HG03378 (cell line): ENCODE measurements at regions not wholly inside any gene's neighbourhood (a gene's known extent, or its start where the extent isn't known, plus 50 kb on each side); places are given as distances from the start of the nearest gene placed in this dataset.
"Not testable (repeated sequence)": the region's sequence is repeated elsewhere in the genome, so short reads cannot be mapped to it uniquely, and the experiment has no call there.

ENCODE experiments used
- ATAC-seq: cut with Tn5 transposase; IDR thresholded peaks from one replicate; pipeline ENCODE4 v1.9.1; 2021; ENCODE audit warnings: mild to moderate bottlenecking, moderate library complexity; ENCODE audit not compliant: unreplicated experiment

DNA sequence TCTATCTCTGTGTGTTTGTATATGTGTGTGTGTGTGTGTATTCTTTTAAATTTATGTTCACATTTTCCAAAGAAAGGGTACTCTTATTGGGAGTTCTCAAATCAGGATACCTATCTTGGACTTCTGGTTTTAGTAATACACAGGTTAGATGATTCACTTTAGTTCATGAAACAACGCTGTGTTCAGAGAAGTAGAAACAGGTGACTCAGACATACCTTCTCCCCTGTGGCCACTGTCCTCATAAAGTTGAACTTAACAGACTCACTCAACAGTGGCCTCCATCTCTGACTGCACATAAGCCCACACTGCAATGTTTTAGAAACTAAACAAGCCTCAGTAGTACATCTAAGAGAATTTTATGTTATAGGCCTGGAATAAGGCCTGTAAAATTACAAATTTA is 566.6 kb upstream of the VRK2 start:
- no peak for ATAC-seq

DNA sequence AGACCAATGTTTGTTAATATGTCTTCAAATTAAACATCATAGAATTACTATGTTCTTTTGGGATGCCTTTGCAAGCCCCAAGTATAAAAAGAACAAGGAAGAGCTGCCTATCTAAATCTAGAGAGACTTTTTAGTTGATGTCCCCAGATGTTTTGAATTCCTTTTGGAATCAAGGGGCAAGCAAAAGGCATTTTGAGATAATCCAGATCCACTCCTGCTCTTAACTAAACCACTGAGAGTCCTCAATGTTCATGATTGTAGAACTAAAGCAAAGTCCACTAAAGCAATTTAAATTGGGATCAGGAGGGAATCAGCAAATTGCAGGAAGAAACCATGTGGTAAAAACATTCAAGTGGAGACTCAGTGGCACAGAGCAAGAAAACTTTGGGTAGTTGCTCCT is 558.5 kb upstream of the VRK2 start:
- no peak for ATAC-seq

DNA sequence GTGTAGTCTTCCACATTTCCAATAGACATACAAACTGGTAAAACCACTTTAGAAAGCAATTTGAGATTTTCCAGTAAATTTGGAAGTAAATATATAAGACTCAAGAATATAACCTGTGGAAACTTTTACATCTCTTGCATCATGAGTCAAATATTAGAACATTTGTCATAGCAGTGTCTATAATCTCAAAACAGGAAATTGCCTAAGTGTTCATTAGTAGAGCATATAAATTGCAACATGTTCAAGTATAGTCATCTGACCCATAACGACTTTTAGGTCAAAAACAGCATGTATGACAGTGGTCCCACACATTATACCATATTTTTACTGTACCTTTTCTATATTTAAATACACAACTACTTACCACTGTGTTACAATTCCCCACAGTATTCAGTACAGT is 555.9 kb upstream of the VRK2 start:
- ATAC-seq: no peak

DNA sequence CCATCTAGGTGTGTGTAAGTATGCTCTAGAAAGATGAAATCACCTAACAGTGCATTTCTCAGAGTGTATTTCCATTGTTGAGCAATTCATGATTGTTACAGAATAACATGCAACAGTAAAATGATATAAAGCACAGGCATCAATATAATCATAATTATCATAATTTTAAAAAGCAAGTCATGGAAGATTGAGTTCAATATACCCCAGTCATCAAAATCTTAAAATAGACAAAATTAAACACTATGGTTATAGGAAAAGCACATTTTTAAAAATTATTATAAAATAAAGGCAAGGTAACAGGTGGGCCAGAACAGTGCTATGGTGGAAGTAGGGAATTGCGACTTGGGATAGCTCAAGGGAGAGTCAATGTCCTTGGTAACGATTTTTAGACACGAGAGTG is 555.4 kb upstream of the VRK2 start:
- no peak for ATAC-seq

DNA sequence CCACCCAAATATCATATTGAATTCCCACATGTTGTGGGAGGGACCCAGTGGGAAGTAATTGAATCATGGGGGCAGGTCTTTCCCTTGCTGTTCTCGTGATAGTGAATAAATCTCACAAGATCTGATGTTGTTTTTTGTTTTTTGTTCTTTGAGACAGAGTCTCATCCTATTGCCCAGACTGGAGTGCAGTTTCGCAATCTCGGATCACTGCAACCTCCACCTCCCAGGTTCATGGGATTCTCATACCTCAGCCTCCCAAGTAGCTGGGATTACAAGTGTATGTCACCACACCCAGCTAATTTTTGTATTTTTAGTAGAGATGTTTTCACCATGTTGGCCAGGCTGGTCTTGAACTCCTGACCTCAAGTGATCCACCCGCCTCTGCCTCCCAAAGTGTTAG is 552.6 kb upstream of the VRK2 start:
- not testable (repeated sequence) for ATAC-seq

DNA sequence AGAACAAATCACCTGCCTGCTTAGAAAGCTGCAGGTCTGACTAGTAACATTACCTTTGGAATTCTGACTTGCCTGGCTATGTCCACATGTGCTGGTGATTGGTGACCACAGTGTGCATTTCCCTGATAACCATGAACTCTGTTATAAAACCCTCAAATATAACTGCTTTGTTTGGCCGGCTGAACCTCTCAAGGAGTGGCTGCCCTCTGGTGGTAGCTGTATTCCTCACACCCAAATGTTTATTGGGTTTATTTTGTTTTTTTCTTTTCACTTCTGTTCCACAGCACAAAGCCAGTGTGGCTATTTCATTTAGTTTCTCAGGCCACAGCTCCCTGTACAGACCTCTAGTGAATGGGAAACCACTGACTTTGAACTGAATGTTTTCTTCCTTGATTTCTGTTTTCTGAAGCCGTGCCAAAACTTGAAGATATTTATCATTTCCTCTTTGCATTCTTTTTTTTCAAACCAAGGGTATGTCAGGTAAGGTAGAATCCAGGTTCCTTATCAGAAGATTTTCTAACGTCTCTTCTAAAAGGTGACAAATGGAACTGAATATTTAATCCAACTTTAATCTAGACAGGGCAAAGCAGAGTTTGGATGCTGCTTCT is 549.0 kb upstream of the VRK2 start:
- peak; percentile 77 for ATAC-seq

DNA sequence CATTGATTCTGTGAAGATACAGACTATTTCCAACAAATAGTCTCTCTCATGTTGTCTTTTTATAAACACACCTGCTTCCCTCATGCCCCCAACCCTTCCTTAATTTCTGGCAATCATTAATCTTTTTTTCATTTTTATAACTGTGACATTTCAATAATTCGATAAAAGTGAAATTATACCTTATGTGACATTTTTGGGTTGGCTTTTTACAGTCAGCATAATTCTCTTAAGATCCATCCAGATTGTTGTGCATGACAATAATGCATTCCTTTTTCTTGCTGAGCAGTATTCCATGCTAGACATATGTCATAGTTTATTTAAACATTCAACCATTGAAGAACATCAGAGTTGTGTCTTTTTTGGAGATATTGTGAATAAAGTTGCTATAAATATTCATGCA is 541.8 kb upstream of the VRK2 start:
- no peak for ATAC-seq

DNA sequence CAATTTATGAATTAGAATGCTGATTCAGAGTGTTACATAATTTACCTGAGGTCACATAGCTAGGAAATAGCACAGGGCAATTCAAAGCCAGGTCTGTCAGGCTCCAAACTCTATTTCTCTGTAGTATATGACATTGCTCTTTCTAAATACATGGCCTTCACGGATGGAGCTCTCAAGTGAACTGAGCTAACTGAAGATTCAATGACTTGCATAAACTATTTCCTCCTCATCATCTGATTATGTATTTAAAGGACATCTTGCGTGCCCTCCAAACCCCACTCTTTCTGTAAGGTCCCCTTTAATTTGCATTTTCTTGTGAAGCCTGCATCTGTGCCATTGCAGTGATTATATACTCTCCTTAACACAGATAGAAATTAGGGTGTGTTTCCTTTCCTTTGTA is 537.4 kb upstream of the VRK2 start:
- no peak for ATAC-seq

DNA sequence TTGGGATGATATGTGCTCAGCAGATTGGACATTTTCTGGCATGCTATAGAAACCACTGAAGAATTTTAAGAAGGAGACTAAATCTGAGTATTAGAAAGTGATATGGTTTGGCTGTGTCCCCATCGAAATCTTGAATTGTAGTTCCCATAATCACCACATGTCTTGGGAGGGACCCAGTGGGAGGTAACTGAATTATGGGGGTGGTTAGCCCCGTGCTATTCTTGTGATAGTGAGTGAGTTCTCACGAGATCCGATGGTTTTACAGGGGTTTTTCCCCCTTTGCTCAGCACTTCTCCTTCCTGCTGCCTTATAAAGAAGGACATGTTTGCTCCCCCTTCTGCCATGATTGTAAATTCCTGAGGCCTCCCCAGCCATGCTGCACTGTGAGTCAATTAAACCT is 535.9 kb upstream of the VRK2 start:
- no peak for ATAC-seq

DNA sequence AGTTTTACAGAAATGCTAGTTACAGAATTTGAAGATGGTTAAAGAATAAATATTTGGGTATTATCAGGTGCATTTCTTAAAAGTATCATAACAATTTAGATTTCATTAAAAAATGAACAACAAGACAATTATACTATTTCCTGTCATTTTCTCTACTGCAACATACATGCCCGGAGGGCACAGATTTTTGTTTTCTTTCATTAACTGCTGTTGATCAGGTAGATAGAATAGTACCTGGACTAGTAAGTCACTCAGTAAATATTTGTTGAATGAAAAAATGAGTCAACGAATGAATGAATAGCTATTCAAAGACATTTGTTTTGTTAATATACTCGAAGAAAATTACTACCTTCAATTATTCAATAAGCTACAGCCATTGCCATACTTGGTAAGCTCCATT is 531.2 kb upstream of the VRK2 start:
- no peak for ATAC-seq

DNA sequence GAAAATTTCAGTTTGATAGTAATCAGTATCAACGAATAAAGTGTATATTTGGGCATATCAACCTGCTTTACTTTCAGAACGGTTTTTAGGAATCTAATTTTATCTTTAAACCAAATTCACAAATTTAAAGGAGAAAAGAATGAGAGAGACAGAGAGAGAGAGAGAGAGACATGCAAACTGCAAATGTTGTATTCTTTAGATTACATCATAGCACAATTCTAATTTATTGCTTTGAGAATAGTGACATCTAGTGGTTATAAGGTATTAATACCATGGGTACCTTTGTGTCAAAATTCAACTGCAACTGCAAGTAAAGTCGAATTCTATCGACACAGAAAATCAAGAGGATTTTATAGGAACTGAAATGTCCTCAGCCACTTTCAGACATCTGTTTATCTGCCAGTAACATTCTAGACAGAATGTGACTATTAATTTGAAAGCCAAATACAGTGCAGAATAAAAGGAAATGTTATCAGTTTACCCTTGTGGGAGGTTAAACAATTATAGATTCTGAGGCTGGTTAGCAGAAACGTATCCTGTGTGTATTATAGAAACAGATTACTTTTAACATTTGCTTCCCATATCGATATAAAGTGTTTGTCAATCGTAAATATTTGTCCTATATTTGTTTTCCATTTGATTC is 529.8 kb upstream of the VRK2 start:
- peak; percentile 96 for ATAC-seq

DNA sequence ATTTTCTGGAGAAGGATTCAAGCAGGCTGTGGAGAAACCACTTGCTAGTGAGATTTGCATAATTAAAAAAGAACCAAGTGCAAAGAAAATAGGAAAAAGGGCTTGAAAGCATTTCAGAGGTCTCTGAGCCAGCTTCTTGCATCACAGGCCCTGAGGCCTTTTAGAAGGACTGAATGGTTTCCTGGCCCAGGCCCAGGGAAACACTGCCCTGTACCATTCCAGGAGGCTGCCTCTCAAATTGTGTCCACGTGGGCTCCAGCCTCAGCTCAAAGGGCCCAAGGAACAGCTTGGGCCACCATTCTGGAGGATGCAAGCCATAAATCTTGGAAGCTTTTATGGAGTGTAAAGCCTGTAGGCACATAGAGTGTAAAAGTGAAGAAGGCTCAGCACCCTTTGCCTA is 523.3 kb upstream of the VRK2 start:
- no peak for ATAC-seq

DNA sequence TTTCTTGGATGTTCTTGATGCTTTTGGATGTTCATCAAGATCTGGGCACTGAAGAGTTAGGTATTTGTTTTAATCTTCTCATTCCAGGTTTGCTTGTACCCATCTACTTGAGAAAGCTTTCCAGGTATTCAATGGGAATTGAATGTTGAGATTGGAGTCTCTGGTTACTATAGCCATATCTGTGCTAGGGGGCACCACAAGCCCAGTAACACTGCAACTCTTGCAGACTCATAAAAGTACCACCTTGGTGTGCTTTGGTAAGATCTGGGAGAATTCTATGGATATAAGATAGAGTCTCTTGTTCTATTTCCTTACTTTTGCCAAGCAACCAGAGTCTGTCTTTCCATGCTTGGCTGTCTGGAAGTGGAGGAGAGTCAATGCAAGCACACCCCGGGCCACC is 518.9 kb upstream of the VRK2 start:
- ATAC-seq: no peak

DNA sequence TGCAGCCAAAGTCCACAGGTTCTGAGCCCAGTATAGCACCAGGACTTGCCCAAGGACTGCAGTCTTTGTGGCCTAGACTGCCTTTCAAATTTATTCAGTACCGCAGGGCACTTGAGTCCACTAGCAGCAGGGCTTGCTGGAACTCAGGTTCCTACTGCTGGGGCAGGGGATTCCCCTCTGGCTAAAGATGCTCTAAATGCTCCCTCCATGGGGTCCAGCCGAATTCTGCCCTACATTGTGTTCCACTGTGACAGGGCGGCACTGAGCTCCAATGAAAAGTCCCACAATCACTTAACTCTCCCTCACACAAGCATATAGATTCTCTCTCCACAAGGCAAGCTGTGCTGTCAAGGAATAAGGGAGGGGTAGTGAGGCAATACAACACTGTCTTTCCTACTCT is 518.1 kb upstream of the VRK2 start:
- ATAC-seq: no peak

DNA sequence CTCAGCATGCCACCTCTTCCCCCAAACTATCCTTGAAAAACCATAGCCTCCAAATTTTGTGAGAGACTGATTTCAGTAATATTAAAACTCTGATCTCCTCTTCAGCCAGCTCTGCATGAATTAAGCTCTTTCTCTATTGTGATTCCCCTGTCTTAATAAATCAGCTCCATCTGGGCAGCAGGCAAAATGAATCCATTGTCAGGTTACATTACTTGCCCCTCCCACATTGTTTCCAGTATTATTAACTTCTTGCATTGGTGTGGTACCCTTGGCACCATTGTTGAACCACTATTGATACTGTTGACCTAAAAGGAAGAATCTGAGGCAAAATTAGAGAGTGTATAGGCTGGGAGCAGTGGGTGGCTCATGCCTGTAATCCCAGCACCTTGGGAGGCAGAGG is 512.2 kb upstream of the VRK2 start:
- ATAC-seq: no peak

DNA sequence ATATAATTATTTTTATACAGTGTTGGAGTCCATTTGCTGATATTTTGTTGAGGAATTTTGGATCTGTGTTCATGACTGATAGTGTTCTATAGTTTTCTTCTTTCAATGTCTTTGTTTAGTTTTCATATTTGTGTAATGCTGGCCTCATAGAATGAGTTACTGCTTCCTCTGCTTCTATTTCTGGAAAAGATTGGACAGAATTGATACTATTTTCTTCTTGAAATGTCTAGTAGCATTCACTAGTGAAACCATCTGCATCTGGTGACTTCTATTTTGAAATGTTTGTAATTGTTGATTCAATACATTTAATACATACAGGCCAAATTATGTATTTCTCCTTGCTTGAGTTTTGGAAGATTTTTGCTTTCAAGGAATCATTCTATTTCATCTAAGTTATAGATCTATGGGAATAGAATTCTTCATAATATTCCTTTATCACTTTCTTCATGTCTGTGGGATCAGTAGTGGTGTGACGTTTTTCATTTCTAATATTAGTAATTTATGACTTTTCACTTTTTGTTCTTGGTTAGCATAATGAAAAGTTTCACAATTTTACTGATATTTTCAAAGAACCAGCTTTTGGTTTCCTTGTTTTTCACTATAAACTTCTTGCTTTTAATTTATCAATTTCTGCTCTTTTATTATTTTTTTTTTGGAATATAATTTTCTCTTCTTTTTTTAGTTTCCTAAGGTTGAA is 509.9 kb upstream of the VRK2 start:
- ATAC-seq: peak; percentile 54

DNA sequence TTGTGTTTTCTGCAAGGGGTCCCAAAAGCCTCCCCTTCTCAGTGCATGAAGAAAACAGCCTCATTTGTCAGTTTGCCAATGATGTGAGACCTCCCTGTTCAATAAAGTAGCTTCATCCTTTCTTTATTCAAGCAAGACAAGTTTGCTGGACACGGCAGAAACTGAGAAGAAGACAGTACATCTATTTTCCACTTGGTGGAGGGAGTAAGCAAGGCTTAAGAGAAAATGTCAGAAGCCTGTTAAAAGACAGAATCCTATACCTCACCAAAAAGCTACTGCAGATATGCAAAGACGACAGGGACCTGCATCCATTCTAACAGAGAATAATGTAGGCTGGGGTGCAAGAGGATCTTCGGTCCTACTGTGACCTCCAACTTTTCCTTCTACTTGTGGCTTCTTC is 506.8 kb upstream of the VRK2 start:
- ATAC-seq: no peak

DNA sequence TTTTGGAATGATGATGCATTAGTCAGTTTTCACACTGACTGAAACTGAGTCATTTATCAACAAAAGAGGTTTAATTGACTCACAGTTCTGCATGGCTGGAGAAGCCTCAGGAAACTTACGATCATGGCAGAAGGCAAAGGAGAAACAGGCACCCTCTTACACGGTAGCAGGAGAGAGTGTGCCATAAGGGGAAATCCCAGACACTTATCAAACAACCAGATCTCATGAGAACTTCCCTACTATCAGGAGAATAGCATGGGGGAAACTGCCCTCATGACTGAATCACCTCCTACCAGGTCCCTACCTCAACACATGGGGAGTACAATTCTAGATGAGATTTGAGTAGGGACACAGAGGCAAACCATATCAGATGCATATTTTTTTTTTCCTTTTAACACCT is 504.5 kb upstream of the VRK2 start:
- ATAC-seq: no peak

DNA sequence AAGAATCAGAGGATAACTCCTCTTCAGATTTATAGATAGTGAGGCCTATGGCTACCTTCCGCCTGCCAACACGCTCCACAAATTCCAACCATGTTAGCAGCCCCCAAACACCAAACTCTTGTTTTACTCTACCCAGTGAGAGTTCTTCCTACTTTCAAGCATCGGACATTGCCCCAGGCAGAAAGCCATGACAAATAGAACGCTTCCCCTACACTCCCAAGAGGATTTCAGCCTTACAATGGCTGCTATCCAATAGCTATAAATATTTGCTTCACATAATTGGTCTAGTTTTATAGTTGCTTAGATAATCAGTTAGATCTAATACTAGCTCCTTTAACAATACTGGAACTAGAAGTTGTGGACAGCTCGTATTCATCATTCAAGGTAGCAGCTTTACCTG is 503.4 kb upstream of the VRK2 start:
- no peak for ATAC-seq

DNA sequence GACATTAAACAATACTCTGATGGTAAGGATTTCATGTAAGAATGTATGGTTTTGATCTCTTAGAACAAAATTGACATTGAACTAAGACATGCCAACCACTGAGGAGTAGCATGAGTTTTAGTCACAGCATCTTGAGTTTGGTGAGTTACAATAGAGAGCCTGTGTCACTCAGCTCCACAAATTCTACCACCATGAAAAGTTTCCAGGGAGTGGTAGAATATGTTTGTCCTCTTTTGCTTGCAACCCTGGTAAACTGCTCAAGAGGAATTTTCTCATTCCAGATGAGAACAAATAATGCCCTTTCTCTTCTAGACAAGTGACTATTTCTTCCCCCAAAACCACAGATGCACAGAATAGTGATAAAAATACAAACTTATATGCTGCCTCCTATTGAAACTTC is 502.0 kb upstream of the VRK2 start:
- no peak for ATAC-seq

DNA sequence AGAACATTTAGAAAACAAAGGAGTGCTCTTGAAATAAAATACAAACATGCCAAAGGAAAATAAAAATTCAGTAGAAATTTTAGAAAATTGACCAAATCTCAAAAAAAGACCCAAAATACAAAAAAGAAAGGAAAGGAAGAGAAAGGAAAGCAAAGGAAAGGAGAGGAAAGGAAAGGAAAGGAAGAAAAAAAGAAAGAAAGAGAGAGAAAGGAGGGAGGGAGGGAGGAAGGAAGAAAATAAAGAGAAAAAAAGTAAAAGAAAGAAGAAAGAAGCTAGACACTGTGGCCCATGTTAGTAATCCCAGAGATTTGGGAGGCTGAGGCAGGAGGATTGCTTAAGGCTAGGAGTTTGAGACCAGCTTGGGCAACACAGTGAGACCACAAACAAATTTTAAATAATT is 500.1 kb upstream of the VRK2 start:
- ATAC-seq: no peak

DNA sequence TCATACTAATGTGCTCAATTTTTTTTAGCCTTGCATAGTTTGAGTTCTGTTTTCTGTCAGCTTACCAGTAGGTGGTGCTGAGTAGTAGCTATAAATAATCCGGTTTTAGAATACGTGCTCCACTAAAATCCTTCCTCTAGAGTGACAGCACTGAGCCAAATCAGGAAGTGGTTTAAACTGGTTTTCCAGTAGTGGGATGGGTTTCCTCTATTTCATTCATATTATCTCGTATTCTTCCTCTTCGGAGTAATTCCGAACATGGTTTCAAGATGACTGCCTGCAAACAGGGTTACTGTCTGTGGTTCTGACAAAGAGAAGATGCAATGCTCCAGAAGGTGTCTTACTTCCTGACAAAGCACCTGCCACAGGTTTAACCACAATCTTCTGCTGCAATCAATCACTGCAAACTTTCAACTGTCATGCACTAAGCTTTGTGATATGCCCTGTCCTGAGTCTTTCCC is 496.9 kb upstream of the VRK2 start:
- ATAC-seq: peak; percentile 66

DNA sequence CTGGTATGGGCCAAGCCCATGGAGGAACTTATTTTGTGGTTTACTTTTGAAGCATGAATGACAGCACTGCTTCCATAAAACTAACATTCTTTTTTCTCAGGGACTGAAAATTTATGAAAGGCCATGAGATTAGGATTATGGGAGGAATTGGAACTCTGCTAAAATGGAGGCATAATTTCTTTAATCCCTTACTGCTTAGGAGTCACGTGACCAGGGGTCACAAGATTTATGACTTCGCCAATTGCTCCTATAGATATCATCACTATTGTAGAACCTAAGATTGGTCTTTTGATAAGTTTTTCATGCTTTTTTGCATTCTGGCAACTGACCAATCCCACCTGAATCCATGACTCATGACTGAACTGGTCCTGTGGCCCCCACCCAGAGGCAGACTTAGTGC is 495.7 kb upstream of the VRK2 start:
- ATAC-seq: no peak
